ENCODE measurements at regions not wholly inside any gene's neighbourhood (a gene's known extent, or its start where the extent isn't known, plus 50 kb on each side); places are given as distances from the start of the nearest gene placed in this dataset.

DNA sequence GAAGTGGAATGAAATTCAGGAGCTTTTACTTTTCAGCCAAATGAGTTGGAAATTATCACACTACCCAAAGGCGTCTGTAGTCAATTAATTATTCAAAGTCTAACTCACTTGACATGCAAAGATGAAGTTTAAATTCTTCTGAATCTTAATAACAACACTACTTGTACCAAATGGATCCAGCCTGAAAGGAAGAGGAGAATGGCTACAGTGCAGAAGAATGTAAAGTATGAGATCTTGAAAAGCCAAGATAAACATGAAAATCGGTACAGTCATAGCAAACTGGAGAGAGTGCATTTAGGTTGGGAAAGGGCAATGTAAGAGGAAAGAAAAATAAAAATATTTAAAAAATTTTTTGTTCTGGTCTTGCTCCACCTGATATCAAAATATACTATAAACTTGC is 195.5 kb downstream of the SIM1 start:
- DNase-seq (ENCODE audit: low read depth in 2 of 2, low spot score in 1 of 2) = no peak

DNA sequence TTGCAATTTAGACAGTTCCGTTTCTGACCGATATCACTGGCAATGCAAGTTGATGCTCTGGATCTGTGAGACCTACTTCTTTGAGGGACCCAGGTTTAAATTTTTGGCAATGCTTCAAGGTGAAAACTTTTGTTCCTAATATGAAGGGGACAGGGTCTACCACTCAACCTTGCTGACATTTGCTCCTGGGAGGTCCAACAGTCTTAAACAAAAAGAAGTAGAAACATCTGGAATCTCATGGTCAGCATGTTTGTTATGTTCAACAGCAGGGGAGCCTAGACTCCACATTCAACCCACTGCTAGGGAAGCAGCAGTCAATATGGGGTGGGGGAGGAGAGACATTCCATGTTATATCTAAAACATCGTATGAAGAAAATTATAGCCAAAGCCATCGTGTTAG is 196.4 kb downstream of the SIM1 start:
- DNase-seq (ENCODE audit: low read depth in 2 of 2, low spot score in 1 of 2) = no peak

DNA sequence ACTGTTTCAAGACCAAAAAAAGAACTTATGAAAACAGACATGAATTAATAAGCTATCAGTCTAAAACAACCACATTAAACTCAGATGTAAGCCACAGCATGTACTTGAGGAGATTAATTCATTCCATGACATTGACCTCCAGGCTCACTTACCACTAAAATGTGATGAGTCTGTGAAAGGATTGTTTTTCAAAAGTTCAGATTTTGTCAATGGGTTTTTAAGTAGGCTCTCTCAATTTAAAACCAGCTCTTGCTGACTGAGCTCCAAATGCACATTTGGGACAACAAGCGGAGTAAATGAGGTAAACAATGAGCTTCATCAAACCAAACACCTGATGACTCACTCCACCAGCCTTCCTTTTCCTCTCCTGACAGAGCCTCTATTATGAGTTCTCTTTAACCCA is 197.0 kb downstream of the SIM1 start:
- no peak for DNase-seq (ENCODE audit: low read depth in 2 of 2, low spot score in 1 of 2)

DNA sequence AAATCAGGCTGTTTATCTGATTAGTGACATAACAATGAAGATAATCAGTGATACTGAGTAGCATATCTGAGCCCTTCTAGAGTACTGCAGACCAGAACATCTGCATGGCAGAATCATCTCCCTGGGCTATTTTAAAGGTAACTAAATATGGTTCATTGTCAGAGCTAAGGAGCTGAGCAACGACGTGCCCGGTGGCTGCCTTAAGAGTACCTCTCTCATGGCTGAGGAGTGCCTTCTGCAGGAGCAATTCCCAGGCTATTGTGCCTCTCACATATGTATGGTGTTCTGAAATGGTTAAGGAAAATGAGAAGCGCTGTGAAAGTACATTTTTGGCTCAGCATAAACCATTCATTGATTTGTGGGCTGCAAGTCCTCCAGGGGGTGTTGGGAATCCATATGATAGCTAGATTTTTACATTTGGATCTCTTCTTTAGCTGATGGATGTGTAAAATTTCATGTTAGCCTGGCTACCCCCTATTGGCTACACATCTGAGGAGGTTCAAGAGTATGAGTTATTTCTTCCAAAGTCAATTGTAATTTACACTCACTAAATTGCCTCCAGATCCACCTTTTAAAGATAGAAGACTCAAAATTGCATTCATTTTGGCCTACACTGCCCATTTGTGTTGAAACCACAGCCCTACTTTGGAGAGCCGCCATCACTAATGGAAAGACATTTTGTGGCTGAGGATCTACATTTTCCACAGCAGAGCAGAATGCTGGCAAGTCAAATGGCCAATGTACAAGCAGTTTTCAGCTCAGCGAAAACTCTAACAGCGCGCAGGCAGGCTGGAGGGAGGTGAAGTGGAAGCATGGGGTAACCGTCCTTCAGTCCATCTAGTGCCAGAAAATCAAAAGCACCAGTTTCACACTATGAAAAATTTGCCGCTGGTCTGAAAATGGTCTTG is 198.0 kb downstream of the SIM1 start:
- DNase-seq (ENCODE audit: low read depth in 2 of 2, low spot score in 1 of 2) = no peak

GRCh38 chr6:100262086-100262485 is 202.6 kb downstream of the SIM1 start:
- DNase-seq (ENCODE audit: low read depth in 2 of 2, low spot score in 1 of 2) = no peak

DNA sequence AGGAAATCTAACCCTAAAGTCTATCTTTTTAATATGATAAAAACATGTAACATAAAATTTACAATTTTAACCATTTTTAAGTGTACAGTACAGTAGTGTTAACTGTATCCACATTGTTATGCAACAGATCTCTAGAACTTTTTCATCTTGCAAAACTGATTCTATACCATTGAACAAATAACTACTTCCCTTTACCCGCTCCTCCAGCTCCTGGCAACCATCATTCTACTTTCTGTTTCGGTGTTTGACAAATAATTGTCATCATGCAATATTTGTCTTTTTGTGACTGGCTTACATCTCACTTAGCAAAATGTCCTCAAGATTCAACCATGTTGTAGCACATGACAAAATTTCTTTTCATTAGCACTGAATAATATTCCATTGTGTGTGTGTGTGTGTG is 203.2 kb downstream of the SIM1 start:
- DNase-seq (ENCODE audit: low read depth in 2 of 2, low spot score in 1 of 2) = no peak

DNA sequence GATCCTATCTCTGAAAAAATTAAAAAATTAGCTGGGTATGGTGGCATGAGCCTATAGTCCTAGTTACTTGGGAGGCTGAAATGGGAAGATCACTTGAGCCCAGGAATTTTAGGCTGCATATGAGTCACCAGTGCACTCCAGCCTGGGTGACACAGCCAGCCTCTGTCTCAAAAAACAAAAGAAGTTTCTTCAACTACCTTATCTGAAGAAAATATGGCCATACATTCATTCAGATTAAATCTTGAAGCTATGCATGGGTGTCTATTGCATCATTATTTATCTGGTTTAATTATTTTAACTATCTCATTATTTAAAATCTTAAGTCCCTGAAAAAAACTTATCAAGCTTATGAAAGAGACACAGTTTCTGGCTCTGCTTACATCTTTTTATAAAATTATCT is 204.1 kb downstream of the SIM1 start:
- DNase-seq (ENCODE audit: low read depth in 2 of 2, low spot score in 1 of 2) = no peak

GRCh38 chr6:100259865-100260264 is 204.9 kb downstream of the SIM1 start:
- no peak for DNase-seq (ENCODE audit: low read depth in 2 of 2, low spot score in 1 of 2)

GRCh38 chr6:100258752-100259151 is 206.0 kb downstream of the SIM1 start:
- DNase-seq (ENCODE audit: low read depth in 2 of 2, low spot score in 1 of 2) = no peak

DNA sequence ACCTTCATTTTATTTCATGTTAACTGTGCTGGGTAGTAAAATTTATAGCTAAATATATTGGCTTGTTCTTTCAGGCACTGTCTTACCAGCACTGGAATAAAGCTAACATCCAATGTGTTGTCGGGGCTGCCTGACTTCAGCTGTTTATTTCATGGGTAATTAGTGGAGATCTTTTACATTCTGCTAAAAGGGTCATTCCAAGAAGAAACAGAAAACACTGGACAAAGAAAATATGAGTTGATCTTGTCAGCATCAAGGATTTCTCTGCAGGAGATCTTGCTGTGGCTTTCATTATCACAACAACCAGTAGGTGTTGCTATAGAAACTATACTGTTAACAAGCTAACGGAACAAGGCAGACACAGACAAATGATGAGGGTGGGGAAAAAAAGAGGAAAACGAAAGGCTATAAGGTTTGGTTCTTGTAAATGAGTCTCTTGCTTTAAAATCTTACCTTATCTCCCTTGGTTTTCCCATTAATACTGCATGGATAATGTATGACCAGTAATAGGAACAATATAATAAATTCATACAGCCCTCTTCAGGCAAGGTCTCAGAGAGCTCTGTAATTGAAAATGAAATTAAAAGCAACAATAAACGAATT is 206.8 kb downstream of the SIM1 start:
- DNase-seq (ENCODE audit: low read depth in 2 of 2, low spot score in 1 of 2) = no peak

GRCh38 chr6:100255701-100256100 is 209.0 kb downstream of the SIM1 start:
- no peak for DNase-seq (ENCODE audit: low read depth in 2 of 2, low spot score in 1 of 2)

- DNase-seq (ENCODE audit: low read depth in 2 of 2, low spot score in 1 of 2) = no peak
Observed at GRCh38 chr6:100247123-100247522, 217.6 kb downstream of the SIM1 start.

- no peak for DNase-seq (ENCODE audit: low read depth in 2 of 2, low spot score in 1 of 2)
Observed at GRCh38 chr6:100246206-100246605, 218.5 kb downstream of the SIM1 start.

- DNase-seq (ENCODE audit: low read depth in 2 of 2, low spot score in 1 of 2) = no peak
Observed at GRCh38 chr6:100240798-100241197, 223.9 kb downstream of the SIM1 start.

GRCh38 chr6:100237821-100238220 is 226.9 kb downstream of the SIM1 start:
- DNase-seq (ENCODE audit: low read depth in 2 of 2, low spot score in 1 of 2) = no peak

- DNase-seq (ENCODE audit: low read depth in 2 of 2, low spot score in 1 of 2) = no peak
Observed at GRCh38 chr6:100236389-100236788, 228.3 kb downstream of the SIM1 start.

- DNase-seq (ENCODE audit: low read depth in 2 of 2, low spot score in 1 of 2) = no peak
Observed at GRCh38 chr6:100235631-100236030, 229.1 kb downstream of the SIM1 start.

DNA sequence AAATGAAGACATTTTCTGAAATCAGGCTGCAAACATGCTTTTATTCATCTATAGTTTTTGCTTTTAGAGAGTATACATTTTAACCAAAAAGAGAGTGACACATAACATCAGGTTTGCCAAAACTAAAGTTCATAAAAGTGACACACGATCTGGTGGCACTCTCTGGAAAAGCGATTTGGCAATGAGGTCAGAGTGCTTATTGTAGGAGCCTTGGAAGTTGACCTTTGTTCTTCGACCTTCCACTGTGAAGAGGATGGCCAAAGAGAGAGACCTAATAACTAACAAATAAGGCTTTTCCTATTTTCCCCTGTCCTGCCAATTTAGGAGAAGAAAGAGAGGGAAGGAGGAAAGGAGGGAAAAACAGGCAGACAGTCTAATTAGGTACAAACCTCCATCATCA is 230.1 kb downstream of the SIM1 start:
- no peak for DNase-seq (ENCODE audit: low read depth in 2 of 2, low spot score in 1 of 2)

GRCh38 chr6:100232781-100233573 is 231.7 kb downstream of the SIM1 start:
- DNase-seq (ENCODE audit: low read depth in 2 of 2, low spot score in 1 of 2) = no peak

DNA sequence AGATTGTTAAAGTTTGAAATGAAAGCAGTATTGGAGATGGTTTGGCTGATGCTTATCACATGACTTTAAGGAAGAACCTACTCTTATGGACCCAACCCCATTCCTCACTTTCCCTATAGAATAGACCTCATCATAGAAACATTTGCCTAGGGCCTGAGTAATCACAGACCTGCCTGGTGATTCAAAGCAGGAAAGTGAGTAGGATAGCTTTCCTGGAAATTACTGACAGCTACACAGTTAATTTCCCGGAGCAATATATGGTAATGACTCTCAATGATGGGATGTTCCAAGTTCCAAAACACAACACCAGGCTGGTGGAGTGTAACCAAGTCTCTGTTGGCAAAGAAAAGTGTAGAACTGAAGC is 233.8 kb downstream of the SIM1 start:
- no peak for DNase-seq (ENCODE audit: low read depth in 2 of 2, low spot score in 1 of 2)

GRCh38 chr6:100230115-100230952 is 234.4 kb downstream of the SIM1 start:
- no peak for DNase-seq (ENCODE audit: low read depth in 2 of 2, low spot score in 1 of 2)

Measured in stimulated activated CD8-positive, alpha-beta memory T cell treated with anti-CD3 and anti-CD28 coated beads, Interleukin-4, amount 100 ng/mL, for 4 hours (primary cell).